Stimulated activated CD4-positive, alpha-beta T cell treated with anti-CD3 and anti-CD28 coated beads, Interleukin-15, amount 100 ng/mL, for 24 hours (primary cell): ENCODE measurements at regions not wholly inside any gene's neighbourhood (a gene's known extent, or its start where the extent isn't known, plus 50 kb on each side); places are given as distances from the start of the nearest gene placed in this dataset.
"Not testable (repeated sequence)": the region's sequence is repeated elsewhere in the genome, so short reads cannot be mapped to it uniquely, and the experiment has no call there.

Source experiments
- DNase-seq: peaks from one replicate; pipeline ENCODE4 v3.0.0-alpha.2; 2020

GRCh38 chr14:41549821-41550607 is 56.7 kb upstream of the LRFN5 start:
- no peak for DNase-seq

DNA sequence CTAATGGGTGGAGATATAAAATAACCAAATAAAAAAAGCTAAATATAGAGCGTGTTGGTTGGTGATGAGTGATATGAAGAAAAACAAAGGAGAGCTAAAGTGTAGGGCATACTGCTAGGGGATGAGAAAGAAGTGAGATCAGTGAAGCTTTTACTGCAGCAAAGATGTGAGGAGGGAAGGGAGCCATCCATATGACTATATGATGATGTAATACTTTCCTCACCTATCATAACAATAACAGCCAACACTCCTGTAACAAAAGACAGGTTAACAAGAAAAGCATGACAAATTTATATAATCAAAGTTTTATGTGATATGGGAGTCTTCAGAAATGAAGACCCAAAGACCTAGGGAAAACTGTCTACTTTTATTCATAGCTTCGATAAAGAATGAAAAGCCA is 57.4 kb upstream of the LRFN5 start:
- DNase-seq, result no peak

DNA sequence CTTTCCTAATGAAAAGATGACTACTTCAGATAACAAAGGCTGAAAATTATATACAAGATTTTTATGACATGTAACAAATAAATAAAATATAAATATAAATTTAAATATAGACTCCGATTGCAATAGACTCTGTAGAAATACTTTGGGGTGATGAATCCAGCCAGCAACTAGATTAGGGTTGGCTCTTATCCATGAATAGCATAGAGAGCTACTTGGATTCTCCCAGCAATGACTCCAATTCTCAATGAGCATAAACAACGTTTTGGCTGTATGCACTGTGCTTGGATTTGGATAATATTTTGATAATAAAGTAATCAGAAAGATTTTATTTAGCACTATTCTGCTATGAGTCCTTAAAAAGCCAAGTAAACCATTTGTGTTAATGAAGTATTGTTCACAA is 58.0 kb upstream of the LRFN5 start:
- no peak for DNase-seq

DNA sequence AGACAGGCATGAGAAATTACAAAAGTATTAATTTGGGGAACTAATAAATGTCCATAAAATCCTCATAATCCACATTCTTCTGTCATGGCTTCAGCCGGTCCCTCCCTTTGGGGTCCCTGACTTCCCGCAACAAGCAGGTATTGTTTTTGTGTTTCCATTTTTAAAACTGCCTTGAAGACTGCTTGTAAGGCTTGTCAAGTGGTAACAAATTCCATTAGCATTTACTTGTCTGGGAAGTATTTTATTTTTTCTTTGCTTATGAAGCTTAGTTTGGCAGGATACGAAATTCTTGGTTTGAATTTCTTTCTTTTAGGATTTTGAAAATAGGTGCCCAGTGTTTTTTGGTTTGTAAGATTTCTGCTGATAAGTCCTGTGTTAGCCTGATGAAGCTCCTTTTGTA is 65.3 kb upstream of the LRFN5 start:
- DNase-seq, result no peak

GRCh38 chr14:41532255-41532654 is 74.4 kb upstream of the LRFN5 start:
- DNase-seq, result no peak

DNA sequence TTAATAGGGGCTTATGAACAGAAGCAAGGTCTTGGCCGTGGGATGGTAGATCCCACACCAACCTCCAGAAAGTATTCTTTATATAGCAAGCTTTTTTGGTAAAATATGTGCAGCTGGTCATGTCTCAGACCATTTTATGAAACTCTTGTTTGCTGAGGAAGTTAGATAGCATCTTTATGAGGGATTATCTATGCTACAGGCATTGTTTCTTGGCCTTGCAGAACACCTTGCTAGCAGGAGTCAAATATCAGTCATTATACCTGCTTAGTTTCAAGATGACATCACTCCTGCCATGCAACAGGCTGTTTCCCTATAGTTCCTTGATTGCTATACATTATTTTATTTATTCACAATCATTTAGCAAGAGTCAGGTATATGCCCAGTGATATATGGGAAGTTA is 84.8 kb upstream of the LRFN5 start:
- DNase-seq, result no peak

DNA sequence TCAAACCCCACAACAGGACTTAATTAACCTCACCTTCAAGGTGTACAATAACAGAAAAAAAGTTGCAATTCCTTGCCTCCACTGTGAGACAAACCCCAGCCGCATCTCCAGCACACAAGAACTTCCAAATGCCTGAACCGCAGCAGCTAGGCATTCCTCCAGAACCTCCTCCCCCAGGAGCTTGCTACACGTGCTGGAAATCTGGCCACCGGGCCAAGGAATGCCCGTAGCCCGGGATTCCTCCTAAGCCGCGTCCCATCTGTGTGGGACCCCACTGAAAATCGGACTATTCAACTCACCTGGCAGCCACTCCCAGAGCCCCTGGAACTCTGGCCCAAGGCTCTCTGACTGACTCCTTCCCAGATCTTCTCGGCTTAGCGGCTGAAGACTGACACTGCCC is 88.6 kb upstream of the LRFN5 start:
- DNase-seq, result not testable (repeated sequence)

DNA sequence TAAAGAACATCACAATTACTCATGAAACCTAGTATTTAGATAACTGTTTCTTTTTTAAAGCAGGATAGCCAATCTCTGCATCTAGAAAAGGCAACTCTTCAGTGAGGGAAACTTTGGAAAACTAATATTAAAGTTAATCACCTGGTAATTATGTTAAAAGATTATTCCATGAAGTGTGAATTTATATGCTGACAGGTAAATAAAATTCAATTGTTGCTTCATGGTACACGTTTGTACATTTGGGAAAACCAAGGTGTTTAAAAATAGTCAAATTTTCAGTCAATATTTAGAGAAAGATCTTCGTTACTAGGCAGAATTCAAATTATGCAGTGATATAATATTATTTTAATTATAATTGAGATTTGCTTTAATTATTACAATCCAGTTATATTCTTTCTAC is 100.1 kb upstream of the LRFN5 start:
- no peak for DNase-seq

DNA sequence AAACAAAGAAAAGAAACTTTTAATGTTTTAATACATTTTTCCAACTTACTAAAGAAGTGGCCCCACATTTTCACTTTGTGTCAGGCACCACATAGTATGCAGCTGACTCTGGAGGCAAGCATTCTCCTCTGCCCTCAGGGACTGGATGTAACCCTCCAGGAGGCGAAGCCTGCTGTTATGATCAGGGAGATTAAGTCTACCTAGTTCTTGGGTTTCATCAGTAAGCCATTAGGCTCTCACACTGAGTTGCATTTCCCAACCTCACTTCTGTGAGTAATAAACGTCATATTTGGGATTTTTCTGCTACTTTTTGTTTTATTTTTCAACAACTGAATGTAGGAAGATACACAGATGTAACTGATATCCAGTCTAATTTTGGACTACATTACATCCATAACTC is 101.2 kb upstream of the LRFN5 start:
- no peak for DNase-seq

- DNase-seq, result no peak
Observed at GRCh38 chr14:41498959-41499358, 107.7 kb upstream of the LRFN5 start.

DNA sequence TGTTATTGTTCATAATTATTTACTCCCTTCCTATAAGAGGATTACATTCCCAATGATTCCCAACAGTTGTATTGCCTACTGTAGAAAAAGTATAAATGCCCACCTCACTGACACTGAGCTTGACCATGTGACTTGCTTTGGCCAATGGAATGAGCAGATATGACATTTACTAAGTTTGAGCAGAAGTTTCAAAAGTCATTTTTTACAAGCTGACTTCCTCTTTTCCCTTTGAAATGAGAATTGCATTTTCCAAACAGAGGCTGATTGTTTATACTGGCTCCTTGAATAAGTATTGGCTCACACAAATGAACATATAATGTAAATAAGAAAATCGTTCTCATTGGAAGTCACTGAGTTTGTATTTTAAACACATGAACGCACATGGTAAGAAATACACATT is 116.4 kb upstream of the LRFN5 start:
- no peak for DNase-seq

DNA sequence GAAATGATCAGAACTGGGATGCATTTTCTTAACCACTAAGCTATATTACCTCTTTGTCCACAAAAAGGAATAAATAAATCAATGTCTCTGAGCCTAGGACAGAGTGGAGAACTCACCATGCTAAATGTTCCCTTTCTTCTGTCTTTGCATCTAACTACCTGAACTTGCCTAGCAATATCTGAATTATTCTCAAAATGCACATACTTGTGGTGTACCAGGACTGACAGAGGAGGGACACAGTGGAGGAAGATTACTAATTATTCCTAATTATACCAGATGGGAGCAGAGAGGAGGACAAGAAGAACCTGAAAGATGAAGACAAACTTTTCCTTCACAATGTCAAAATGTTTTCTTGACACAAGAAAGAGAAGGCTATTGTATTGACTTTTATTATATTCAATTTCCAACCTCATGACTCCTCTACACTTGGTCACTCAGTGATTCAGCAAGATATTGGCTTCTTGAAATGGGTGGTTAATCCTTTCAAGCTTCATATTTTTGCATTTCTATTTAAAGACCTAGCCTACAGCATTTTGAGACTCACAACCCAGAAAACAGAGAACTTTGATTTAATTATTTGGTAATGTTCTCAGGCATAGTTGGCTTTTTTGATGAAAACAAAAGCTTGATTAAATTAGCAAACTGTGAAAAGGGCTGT is 117.2 kb upstream of the LRFN5 start:
- no peak for DNase-seq

GRCh38 chr14:41488401-41488800 is 118.3 kb upstream of the LRFN5 start:
- no peak for DNase-seq

GRCh38 chr14:41482861-41483260 is 123.8 kb upstream of the LRFN5 start:
- DNase-seq, result no peak

DNA sequence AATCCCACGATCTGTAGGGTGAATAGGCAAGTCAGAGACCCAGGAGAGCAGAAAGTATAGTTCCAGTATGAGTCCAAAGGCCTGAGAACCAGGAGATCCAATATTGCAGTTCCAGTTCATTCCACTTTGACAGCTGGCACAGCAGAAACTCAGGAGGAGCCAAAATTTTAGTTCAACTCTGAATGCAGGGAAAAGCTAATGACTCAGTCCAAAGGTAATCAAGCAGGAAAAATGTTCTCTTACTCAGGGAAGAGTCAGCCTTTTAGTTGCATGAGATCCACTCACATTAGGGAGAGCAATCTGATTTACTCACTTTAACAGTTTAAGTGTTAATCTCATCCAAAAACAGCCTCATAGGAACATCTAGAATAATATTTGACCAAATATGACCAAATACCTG is 130.2 kb upstream of the LRFN5 start:
- DNase-seq, result no peak

DNA sequence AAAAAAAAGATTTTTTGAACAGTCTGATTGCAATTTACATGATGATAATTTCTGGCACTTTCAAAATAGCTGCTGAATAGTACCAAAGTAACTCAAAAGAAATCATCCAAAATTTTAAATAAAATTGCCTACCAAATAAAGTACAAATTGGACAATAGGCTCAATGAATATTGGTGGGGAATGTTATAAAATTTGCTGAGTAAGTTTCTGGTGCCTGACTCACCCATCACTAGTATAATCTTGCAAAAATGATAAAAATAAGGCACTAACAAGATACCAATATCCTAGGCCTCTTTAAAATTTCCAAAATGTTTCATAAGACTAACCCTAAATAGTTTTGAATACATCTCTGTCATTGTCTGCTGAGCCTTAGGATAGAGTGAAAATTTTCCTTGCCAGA is 145.3 kb upstream of the LRFN5 start:
- DNase-seq, result no peak

DNA sequence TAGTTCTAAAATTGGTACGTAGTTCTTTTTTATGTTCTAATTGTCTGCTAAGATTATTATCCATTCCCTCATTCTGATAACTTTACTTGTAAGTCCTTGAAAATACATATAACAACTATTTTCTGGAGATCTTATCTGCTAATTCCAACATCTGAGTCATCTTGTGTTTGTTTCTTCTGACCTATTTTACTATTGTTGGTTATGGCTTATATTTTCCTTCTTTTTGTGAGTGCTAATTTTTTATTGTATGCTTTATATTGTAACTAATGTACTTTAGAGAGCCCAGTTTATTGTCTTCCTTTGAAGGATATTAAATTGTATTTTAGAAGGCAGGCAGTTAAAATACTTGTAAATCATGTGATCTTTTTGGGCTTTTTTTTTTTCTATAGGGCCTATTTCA is 149.3 kb upstream of the LRFN5 start:
- DNase-seq, result no peak

DNA sequence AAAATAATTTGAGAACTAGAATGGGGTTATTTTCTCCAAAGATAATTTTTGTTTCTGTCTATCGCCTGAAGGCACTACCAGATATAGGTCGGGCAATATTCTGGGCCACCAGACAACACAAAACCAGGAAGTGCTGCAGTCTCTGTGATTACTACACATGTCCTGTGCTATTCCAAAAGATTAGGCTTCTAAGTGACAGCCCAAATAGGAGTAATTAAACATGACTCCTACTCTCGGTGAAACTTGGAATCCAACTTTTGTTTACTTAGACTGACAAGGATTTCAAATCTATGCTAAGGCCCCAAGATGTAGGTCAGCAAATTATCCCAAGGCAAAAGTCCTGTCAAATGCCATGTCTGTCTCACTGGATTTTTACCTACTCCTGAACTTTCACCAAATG is 157.6 kb upstream of the LRFN5 start:
- DNase-seq, result no peak

- DNase-seq, result no peak
Observed at GRCh38 chr14:41446008-41446407, 160.7 kb upstream of the LRFN5 start.

DNA sequence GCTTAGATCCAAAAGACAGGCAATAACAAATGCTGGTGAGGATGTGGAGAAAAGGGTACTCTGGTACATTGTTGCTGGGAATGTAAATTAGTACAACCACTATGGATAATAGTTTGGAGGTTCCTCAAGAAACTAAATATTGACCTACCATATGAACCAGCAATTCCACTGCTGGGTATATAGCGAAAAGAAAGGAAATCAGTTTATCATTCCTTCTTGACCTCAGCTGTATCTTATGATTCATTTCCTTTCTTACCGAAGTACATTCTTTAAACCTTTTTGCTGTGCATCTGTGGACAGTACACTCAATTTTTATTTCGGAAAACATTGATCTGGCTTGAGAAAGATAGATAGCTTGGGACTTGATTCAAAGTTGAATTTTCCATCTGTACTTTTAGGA is 183.2 kb upstream of the LRFN5 start:
- no peak for DNase-seq

- not testable (repeated sequence) for DNase-seq
Observed at GRCh38 chr14:41421308-41421707, 185.4 kb upstream of the LRFN5 start.

DNA sequence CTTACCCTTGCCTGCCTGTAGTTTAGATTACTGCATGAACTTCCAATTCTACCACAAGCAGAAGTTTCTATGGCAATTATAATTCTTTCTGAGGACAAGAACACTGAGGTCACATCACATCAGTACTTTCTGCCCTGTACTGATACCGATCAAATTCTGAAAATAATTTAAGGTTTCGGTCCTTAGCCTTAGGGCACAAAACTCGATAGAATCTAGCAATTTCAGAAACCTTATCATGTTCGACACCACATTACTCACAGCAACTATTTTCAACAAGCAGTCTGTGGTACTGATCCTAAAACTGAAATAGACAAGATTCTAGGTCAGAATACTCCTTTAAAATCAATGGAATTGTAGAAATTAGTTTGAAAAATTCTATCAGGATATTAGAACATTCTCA is 187.0 kb upstream of the LRFN5 start:
- no peak for DNase-seq

DNA sequence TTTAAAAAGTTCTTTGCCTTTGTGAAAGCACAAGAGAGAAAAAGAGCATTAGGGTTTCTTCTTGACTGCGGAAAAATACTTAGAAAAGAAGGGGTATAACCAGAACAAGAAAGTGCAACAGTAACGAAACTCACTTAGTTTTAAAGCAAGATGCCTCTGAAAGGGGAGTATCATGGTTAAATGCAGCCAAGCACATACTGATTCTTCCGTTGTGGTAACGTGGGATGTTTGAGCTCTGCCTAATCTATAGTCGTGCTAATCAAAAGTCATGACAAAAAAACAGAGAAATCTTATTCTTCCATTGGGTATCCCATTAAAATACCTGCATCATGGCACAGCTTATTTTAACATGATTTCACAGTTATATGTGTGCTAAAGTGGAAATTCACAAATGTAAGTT is 187.8 kb upstream of the LRFN5 start:
- no peak for DNase-seq

GRCh38 chr14:41409806-41410205 is 196.9 kb upstream of the LRFN5 start:
- no peak for DNase-seq

GRCh38 chr14:41404126-41404525 is 202.6 kb upstream of the LRFN5 start:
- DNase-seq, result no peak
